ENCODE measurements at regions not wholly inside any gene's neighbourhood (a gene's known extent, or its start where the extent isn't known, plus 50 kb on each side); places are given as distances from the start of the nearest gene placed in this dataset.

DNA sequence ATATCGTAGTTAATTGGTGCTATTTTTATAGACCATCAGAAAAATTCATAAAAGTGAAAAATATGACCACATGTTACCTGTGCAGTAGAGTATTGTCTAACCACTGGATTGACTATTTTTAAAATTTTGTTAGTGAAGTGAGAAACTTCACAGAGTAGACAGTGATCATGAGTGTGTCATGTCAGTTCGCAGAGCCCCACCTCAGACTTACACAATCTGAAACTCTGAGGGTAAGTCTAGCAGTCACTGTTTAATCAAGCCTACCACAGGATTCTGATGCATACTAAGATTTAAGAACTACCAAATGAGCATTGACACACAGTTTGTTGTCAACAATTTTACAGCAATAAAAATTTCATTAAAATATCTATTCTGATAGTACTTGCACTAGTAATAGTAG lies 552.9 kb upstream of the SUCLG2 start:
- no peaks in the 10 kb centered on the region for H3K9me3 ChIP-seq
- H3K27me3 ChIP-seq (ENCODE audit: insufficient read depth): no peaks in the 10 kb centered on the region
- no peaks in the 10 kb centered on the region for H3F3A ChIP-seq (replicated peaks; ENCODE audit: insufficient read depth)
- H3K9me2 ChIP-seq: no peaks in the 10 kb centered on the region
- H2AFZ ChIP-seq (ENCODE audit: low read depth): no peak overlapping the region
- ChIA-PET POLR2A (no interaction called here), CTCF (no interaction called here)
- DNase-seq: no peak
- no peak overlapping the region for H3K4me2 ChIP-seq
- H4K20me1 ChIP-seq (ENCODE audit: insufficient read depth): no peaks in the 10 kb centered on the region
- 0% methylated on average over 2 of the region's 2 CpGs for WGBS (ENCODE audit: low lambda C conversion rate)
- no peaks in the 10 kb centered on the region for H3K4me1 ChIP-seq (ENCODE audit: control insufficient read depth in 1 of 2, insufficient read depth in 2 of 2, low read depth in 1 of 2, low read length in 1 of 2)
- no peak overlapping the region for H3K27ac ChIP-seq (ENCODE audit: low read depth in 2 of 2, low read length in 1 of 2)
- H3K79me2 ChIP-seq (ENCODE audit: insufficient read depth): no peaks in the 10 kb centered on the region
- TF ChIP-seq RFX5 (IDR thresholded peaks at IDR 0.05; ENCODE audit: low read length): no peak
- no peak for TF ChIP-seq FOXM1 (IDR thresholded peaks at IDR 0.05; ENCODE audit: low read depth)
- TF ChIP-seq, protein P1, sequence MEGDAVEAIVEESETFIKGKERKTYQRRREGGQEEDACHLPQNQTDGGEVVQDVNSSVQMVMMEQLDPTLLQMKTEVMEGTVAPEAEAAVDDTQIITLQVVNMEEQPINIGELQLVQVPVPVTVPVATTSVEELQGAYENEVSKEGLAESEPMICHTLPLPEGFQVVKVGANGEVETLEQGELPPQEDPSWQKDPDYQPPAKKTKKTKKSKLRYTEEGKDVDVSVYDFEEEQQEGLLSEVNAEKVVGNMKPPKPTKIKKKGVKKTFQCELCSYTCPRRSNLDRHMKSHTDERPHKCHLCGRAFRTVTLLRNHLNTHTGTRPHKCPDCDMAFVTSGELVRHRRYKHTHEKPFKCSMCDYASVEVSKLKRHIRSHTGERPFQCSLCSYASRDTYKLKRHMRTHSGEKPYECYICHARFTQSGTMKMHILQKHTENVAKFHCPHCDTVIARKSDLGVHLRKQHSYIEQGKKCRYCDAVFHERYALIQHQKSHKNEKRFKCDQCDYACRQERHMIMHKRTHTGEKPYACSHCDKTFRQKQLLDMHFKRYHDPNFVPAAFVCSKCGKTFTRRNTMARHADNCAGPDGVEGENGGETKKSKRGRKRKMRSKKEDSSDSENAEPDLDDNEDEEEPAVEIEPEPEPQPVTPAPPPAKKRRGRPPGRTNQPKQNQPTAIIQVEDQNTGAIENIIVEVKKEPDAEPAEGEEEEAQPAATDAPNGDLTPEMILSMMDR (IDR thresholded peaks at IDR 0.05): no peak
- TF ChIP-seq CHD2 (IDR thresholded peaks at IDR 0.05; ENCODE audit: low read length, partially characterized antibody): no peak
- TF ChIP-seq, protein P2, sequence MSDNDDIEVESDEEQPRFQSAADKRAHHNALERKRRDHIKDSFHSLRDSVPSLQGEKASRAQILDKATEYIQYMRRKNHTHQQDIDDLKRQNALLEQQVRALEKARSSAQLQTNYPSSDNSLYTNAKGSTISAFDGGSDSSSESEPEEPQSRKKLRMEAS (IDR thresholded peaks at IDR 0.05; ENCODE audit: low read depth): no peak
- TF ChIP-seq EZH2phosphoT487 (IDR thresholded peaks at IDR 0.05; ENCODE audit: borderline replicate concordance, low read depth): no peak
- TF ChIP-seq TCF12 (IDR thresholded peaks at IDR 0.05): no peak
- no peak for TF ChIP-seq ELF1 (IDR thresholded peaks at IDR 0.05)
- no peak for TF ChIP-seq SIN3A (IDR thresholded peaks at IDR 0.05; ENCODE audit: borderline replicate concordance, low read depth, low read length)
- TF ChIP-seq JUND (IDR thresholded peaks at IDR 0.05): no peak
- TF ChIP-seq, protein P3, sequence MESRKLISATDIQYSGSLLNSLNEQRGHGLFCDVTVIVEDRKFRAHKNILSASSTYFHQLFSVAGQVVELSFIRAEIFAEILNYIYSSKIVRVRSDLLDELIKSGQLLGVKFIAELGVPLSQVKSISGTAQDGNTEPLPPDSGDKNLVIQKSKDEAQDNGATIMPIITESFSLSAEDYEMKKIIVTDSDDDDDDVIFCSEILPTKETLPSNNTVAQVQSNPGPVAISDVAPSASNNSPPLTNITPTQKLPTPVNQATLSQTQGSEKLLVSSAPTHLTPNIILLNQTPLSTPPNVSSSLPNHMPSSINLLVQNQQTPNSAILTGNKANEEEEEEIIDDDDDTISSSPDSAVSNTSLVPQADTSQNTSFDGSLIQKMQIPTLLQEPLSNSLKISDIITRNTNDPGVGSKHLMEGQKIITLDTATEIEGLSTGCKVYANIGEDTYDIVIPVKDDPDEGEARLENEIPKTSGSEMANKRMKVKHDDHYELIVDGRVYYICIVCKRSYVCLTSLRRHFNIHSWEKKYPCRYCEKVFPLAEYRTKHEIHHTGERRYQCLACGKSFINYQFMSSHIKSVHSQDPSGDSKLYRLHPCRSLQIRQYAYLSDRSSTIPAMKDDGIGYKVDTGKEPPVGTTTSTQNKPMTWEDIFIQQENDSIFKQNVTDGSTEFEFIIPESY (IDR thresholded peaks at IDR 0.05; ENCODE audit: borderline replicate concordance, low read depth): no peak
- no peak for TF ChIP-seq TAF1 (IDR thresholded peaks at IDR 0.05; ENCODE audit: borderline replicate concordance, low read depth, low read length)
- TF ChIP-seq MEF2A (IDR thresholded peaks at IDR 0.05; ENCODE audit: borderline replicate concordance, low read depth): no peak
- TF ChIP-seq, protein P4, sequence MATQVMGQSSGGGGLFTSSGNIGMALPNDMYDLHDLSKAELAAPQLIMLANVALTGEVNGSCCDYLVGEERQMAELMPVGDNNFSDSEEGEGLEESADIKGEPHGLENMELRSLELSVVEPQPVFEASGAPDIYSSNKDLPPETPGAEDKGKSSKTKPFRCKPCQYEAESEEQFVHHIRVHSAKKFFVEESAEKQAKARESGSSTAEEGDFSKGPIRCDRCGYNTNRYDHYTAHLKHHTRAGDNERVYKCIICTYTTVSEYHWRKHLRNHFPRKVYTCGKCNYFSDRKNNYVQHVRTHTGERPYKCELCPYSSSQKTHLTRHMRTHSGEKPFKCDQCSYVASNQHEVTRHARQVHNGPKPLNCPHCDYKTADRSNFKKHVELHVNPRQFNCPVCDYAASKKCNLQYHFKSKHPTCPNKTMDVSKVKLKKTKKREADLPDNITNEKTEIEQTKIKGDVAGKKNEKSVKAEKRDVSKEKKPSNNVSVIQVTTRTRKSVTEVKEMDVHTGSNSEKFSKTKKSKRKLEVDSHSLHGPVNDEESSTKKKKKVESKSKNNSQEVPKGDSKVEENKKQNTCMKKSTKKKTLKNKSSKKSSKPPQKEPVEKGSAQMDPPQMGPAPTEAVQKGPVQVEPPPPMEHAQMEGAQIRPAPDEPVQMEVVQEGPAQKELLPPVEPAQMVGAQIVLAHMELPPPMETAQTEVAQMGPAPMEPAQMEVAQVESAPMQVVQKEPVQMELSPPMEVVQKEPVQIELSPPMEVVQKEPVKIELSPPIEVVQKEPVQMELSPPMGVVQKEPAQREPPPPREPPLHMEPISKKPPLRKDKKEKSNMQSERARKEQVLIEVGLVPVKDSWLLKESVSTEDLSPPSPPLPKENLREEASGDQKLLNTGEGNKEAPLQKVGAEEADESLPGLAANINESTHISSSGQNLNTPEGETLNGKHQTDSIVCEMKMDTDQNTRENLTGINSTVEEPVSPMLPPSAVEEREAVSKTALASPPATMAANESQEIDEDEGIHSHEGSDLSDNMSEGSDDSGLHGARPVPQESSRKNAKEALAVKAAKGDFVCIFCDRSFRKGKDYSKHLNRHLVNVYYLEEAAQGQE (IDR thresholded peaks at IDR 0.05; ENCODE audit: low read depth, low read length): no peak
- TF ChIP-seq, protein P5, sequence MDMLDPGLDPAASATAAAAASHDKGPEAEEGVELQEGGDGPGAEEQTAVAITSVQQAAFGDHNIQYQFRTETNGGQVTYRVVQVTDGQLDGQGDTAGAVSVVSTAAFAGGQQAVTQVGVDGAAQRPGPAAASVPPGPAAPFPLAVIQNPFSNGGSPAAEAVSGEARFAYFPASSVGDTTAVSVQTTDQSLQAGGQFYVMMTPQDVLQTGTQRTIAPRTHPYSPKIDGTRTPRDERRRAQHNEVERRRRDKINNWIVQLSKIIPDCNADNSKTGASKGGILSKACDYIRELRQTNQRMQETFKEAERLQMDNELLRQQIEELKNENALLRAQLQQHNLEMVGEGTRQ (IDR thresholded peaks at IDR 0.05; ENCODE audit: borderline replicate concordance, low read depth, low read length): no peak
- TF ChIP-seq RXRA (IDR thresholded peaks at IDR 0.05; ENCODE audit: borderline replicate concordance, low read depth): no peak
- TF ChIP-seq, protein P6, sequence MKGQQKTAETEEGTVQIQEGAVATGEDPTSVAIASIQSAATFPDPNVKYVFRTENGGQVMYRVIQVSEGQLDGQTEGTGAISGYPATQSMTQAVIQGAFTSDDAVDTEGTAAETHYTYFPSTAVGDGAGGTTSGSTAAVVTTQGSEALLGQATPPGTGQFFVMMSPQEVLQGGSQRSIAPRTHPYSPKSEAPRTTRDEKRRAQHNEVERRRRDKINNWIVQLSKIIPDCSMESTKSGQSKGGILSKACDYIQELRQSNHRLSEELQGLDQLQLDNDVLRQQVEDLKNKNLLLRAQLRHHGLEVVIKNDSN (IDR thresholded peaks at IDR 0.05; ENCODE audit: borderline replicate concordance, low read depth): no peak
- TF ChIP-seq, protein P7, sequence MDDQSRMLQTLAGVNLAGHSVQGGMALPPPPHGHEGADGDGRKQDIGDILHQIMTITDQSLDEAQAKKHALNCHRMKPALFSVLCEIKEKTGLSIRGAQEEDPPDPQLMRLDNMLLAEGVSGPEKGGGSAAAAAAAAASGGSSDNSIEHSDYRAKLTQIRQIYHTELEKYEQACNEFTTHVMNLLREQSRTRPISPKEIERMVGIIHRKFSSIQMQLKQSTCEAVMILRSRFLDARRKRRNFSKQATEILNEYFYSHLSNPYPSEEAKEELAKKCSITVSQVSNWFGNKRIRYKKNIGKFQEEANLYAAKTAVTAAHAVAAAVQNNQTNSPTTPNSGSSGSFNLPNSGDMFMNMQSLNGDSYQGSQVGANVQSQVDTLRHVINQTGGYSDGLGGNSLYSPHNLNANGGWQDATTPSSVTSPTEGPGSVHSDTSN (IDR thresholded peaks at IDR 0.05): no peak
- H3K9ac ChIP-seq: no peak overlapping the region
- no peak overlapping the region for H3K4me3 ChIP-seq (ENCODE audit: low read depth in 2 of 2, low read length in 1 of 2)
- H3K36me3 ChIP-seq (replicated peaks in 1 of 2; ENCODE audit: control insufficient read depth in 1 of 2, insufficient read depth in 2 of 2, low read length in 1 of 2): no peaks in the 10 kb centered on the region
